A549 (cell line): ENCODE measurements at regions not wholly inside any gene's neighbourhood (a gene's known extent, or its start where the extent isn't known, plus 50 kb on each side); places are given as distances from the start of the nearest gene placed in this dataset.

Source experiments
- CTCF ChIP-seq: fragments of >200 bp; sonication (Bioruptor Twin); formaldehyde crosslinking; IDR thresholded peaks from 3 replicates; pipeline ENCODE4 v1.5.1; 2016
- ELK1 ChIP-seq: fragments of 150-350 bp; IDR thresholded peaks from 2 replicates; pipeline ENCODE4 v1.6.1; 2014; ENCODE audit warnings: low read depth, mild to moderate bottlenecking, low read length
- HDAC2 ChIP-seq: fragments of 200-600 bp; sonication (generic); IDR thresholded peaks from 2 replicates; pipeline ENCODE4 v1.6.1; 2016
- MAX ChIP-seq: IDR thresholded peaks from 2 replicates; pipeline ENCODE4 v1.6.1; 2012
- MAZ ChIP-seq: fragments of 150-350 bp; IDR thresholded peaks from 2 replicates; pipeline ENCODE4 v1.6.1; 2014; ENCODE audit warnings: antibody characterized with exemption, low read depth, low read length, borderline replicate concordance
- PHF8 ChIP-seq: fragments of 200-600 bp; sonication (generic); IDR thresholded peaks from 2 replicates; pipeline ENCODE4 v1.6.1; 2016; ENCODE audit warnings: low read depth, mild to moderate bottlenecking, antibody characterized with exemption, moderate library complexity, borderline replicate concordance
- POLR2A ChIP-seq: IDR thresholded peaks from 2 replicates; pipeline ENCODE4 v1.6.1; 2012; ENCODE audit warnings: mild to moderate bottlenecking, low read length
- REST ChIP-seq: fragments of 200-600 bp; sonication (generic); IDR thresholded peaks from 2 replicates; pipeline ENCODE4 v1.6.1; 2016; ENCODE audit warnings: antibody characterized with exemption, mild to moderate bottlenecking, moderate library complexity
- RNF2 ChIP-seq: fragments of 200-600 bp; sonication (generic); IDR thresholded peaks from 2 replicates; pipeline ENCODE4 v1.6.1; 2016; ENCODE audit warnings: low read depth, mild to moderate bottlenecking, antibody characterized with exemption, moderate library complexity, borderline replicate concordance
- SMC3 ChIP-seq: fragments of >200 bp; sonication (Bioruptor Twin); formaldehyde crosslinking; IDR thresholded peaks from 3 replicates; pipeline ENCODE4 v1.6.1; 2018; ENCODE audit warnings: inconsistent platforms

GRCh38 chr12:128015276-128015675 is 251.7 kb upstream of the TMEM132C start:
- TF ChIP-seq CTCF, result no peak
- no peak for TF ChIP-seq MAZ
- no peak for TF ChIP-seq PHF8
- TF ChIP-seq POLR2A, result no peak
- no peak for TF ChIP-seq SMC3
- TF ChIP-seq RNF2, result no peak
- TF ChIP-seq ELK1, result no peak
- no peak for TF ChIP-seq REST
- TF ChIP-seq HDAC2, result no peak
- no peak for TF ChIP-seq MAX
